A549 (cell line): ENCODE measurements at regions not wholly inside any gene's neighbourhood (a gene's known extent, or its start where the extent isn't known, plus 50 kb on each side); places are given as distances from the start of the nearest gene placed in this dataset.

Source experiments
- CBX8 ChIP-seq: fragments of 200-600 bp; sonication (generic); IDR thresholded peaks from 2 replicates; pipeline ENCODE4 v1.6.1; 2016
- CEBPB ChIP-seq, 2 experiments: fragments of >200 bp in 1 of 2; sonication (Bioruptor Twin) in 1 of 2; formaldehyde crosslinking in 1 of 2; IDR thresholded peaks; 2 replicates each; pipeline ENCODE4 v1.6.1; 2012 to 2016
- EP300 ChIP-seq, 2 experiments: fragments of >200 bp; sonication (Bioruptor Twin); formaldehyde crosslinking; IDR thresholded peaks; 2 replicates in 1 of 2; 3 replicates in 1 of 2; pipeline ENCODE4 v1.6.1; 2016 to 2017
- JUN ChIP-seq, 2 experiments: fragments of >200 bp; sonication (Bioruptor Twin); formaldehyde crosslinking; IDR thresholded peaks; 2 replicates in 1 of 2; 3 replicates in 1 of 2; pipeline ENCODE4 v1.6.1; 2016 to 2017
- MAZ ChIP-seq: fragments of 150-350 bp; IDR thresholded peaks from 2 replicates; pipeline ENCODE4 v1.6.1; 2014; ENCODE audit warnings: antibody characterized with exemption, low read depth, low read length, borderline replicate concordance
- PHF8 ChIP-seq: fragments of 200-600 bp; sonication (generic); IDR thresholded peaks from 2 replicates; pipeline ENCODE4 v1.6.1; 2016; ENCODE audit warnings: low read depth, mild to moderate bottlenecking, antibody characterized with exemption, moderate library complexity, borderline replicate concordance
- RCOR1 ChIP-seq: fragments of 150-350 bp; IDR thresholded peaks from 2 replicates; pipeline ENCODE4 v1.6.1; 2014; ENCODE audit warnings: antibody characterized with exemption, low read length, low read depth
- SMC3 ChIP-seq: fragments of >200 bp; sonication (Bioruptor Twin); formaldehyde crosslinking; IDR thresholded peaks from 3 replicates; pipeline ENCODE4 v1.6.1; 2018; ENCODE audit warnings: inconsistent platforms
- TF ChIP-seq, protein P1 (sequence below): fragments of >200 bp; sonication (Bioruptor Twin); formaldehyde crosslinking; IDR thresholded peaks from 3 replicates; pipeline ENCODE4 v1.5.1; 2016
- TF ChIP-seq, protein P2 (sequence below): IDR thresholded peaks from 2 replicates; pipeline ENCODE4 v1.6.1; 2012
- TF ChIP-seq, protein P3 (sequence below): fragments of >200 bp; sonication (Bioruptor Twin); formaldehyde crosslinking; IDR thresholded peaks from 2 replicates; pipeline ENCODE4 v1.6.1; 2016
- TF ChIP-seq, protein P4 (sequence below): fragments of 200-600 bp; sonication (generic); IDR thresholded peaks from 2 replicates; pipeline ENCODE4 v1.6.1; 2016; ENCODE audit warnings: antibody characterized with exemption, mild to moderate bottlenecking, moderate library complexity

DNA sequence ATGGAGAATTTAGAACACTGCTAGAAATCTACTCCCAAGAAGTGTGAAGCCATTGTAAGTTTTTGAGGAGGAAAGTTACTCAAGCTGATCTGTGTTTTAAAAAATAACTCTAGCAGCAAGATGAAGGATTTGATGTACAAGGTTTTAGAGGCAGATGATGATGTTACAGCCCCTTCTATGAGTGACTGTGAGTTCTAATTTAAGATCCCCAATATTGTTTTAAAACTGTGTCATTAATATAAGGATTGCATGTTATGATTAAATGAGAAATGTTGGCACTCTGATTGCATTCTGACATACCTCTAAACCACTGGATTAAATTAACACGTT is 293.5 kb downstream of the ADGB start:
- TF ChIP-seq SMC3: no peak
- TF ChIP-seq RCOR1: no peak
- no peak for TF ChIP-seq CEBPB (IDR thresholded peaks at IDR 0.05)
- TF ChIP-seq JUN (IDR thresholded peaks at IDR 0.05): no peak
- TF ChIP-seq PHF8: no peak
- no peak for TF ChIP-seq MAZ
- TF ChIP-seq, protein P1, sequence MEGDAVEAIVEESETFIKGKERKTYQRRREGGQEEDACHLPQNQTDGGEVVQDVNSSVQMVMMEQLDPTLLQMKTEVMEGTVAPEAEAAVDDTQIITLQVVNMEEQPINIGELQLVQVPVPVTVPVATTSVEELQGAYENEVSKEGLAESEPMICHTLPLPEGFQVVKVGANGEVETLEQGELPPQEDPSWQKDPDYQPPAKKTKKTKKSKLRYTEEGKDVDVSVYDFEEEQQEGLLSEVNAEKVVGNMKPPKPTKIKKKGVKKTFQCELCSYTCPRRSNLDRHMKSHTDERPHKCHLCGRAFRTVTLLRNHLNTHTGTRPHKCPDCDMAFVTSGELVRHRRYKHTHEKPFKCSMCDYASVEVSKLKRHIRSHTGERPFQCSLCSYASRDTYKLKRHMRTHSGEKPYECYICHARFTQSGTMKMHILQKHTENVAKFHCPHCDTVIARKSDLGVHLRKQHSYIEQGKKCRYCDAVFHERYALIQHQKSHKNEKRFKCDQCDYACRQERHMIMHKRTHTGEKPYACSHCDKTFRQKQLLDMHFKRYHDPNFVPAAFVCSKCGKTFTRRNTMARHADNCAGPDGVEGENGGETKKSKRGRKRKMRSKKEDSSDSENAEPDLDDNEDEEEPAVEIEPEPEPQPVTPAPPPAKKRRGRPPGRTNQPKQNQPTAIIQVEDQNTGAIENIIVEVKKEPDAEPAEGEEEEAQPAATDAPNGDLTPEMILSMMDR: no peak
- TF ChIP-seq, protein P2, sequence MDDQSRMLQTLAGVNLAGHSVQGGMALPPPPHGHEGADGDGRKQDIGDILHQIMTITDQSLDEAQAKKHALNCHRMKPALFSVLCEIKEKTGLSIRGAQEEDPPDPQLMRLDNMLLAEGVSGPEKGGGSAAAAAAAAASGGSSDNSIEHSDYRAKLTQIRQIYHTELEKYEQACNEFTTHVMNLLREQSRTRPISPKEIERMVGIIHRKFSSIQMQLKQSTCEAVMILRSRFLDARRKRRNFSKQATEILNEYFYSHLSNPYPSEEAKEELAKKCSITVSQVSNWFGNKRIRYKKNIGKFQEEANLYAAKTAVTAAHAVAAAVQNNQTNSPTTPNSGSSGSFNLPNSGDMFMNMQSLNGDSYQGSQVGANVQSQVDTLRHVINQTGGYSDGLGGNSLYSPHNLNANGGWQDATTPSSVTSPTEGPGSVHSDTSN: no peak
- TF ChIP-seq, protein P3, sequence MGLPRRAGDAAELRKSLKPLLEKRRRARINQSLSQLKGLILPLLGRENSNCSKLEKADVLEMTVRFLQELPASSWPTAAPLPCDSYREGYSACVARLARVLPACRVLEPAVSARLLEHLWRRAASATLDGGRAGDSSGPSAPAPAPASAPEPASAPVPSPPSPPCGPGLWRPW: no peak
- TF ChIP-seq, protein P4, sequence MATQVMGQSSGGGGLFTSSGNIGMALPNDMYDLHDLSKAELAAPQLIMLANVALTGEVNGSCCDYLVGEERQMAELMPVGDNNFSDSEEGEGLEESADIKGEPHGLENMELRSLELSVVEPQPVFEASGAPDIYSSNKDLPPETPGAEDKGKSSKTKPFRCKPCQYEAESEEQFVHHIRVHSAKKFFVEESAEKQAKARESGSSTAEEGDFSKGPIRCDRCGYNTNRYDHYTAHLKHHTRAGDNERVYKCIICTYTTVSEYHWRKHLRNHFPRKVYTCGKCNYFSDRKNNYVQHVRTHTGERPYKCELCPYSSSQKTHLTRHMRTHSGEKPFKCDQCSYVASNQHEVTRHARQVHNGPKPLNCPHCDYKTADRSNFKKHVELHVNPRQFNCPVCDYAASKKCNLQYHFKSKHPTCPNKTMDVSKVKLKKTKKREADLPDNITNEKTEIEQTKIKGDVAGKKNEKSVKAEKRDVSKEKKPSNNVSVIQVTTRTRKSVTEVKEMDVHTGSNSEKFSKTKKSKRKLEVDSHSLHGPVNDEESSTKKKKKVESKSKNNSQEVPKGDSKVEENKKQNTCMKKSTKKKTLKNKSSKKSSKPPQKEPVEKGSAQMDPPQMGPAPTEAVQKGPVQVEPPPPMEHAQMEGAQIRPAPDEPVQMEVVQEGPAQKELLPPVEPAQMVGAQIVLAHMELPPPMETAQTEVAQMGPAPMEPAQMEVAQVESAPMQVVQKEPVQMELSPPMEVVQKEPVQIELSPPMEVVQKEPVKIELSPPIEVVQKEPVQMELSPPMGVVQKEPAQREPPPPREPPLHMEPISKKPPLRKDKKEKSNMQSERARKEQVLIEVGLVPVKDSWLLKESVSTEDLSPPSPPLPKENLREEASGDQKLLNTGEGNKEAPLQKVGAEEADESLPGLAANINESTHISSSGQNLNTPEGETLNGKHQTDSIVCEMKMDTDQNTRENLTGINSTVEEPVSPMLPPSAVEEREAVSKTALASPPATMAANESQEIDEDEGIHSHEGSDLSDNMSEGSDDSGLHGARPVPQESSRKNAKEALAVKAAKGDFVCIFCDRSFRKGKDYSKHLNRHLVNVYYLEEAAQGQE: no peak
- no peak for TF ChIP-seq CBX8
- no peak for TF ChIP-seq EP300 (IDR thresholded peaks at IDR 0.05)
